Epithelial cell of proximal tubule (primary cell): ENCODE measurements at regions not wholly inside any gene's neighbourhood (a gene's known extent, or its start where the extent isn't known, plus 50 kb on each side); places are given as distances from the start of the nearest gene placed in this dataset.

Experiments
- DNase-seq: peaks from one replicate; pipeline ENCODE4 v3.0.0-alpha.2; 2011; ENCODE audit warnings: low read depth
- H3K4me3 ChIP-seq: 2 replicates; pipeline ENCODE4 v1.5.1; 2011; ENCODE audit warnings: low read depth, mild to moderate bottlenecking, low read length
- CTCF ChIP-seq: conservative IDR thresholded peaks from 2 replicates; pipeline ENCODE4 v1.5.1; 2012; ENCODE audit warnings: low read depth, mild to moderate bottlenecking, low read length

GRCh38 chr13:22195726-22196125, 524.9 kb downstream of the FGF9 start:
- TF ChIP-seq CTCF: no peak
- H3K4me3 ChIP-seq: no peak overlapping the region
- no peak for DNase-seq

GRCh38 chr13:22196777-22197176, 525.9 kb downstream of the FGF9 start:
- no peak for DNase-seq
- peak; percentile 39 for TF ChIP-seq CTCF
- H3K4me3 ChIP-seq: no peak overlapping the region

GRCh38 chr13:22198001-22198400, 527.1 kb downstream of the FGF9 start:
- DNase-seq: no peak
- TF ChIP-seq CTCF: no peak
- no peak overlapping the region for H3K4me3 ChIP-seq

GRCh38 chr13:22198641-22199217, 527.9 kb downstream of the FGF9 start:
- no peak for DNase-seq
- no peak for TF ChIP-seq CTCF
- H3K4me3 ChIP-seq: no peak overlapping the region

GRCh38 chr13:22200440-22200839, 529.6 kb downstream of the FGF9 start:
- TF ChIP-seq CTCF: no peak
- H3K4me3 ChIP-seq: no peak overlapping the region
- DNase-seq: no peak

GRCh38 chr13:22201375-22201925, 530.6 kb downstream of the FGF9 start:
- no peak for DNase-seq
- no peak for TF ChIP-seq CTCF
- H3K4me3 ChIP-seq: no peak overlapping the region
